GM23338 (cell line): ENCODE measurements at regions not wholly inside any gene's neighbourhood (a gene's known extent, or its start where the extent isn't known, plus 50 kb on each side); places are given as distances from the start of the nearest gene placed in this dataset.
A peak's percentile ranks its signal among the peaks of the same experiment; 100 is the strongest.

Source experiments
- ATAC-seq: fragments of 200-7000 bp; cut with Tn5 transposase; 3 replicates; pipeline ENCODE4 v1.9.1; 2020
- DNase-seq: peaks from one replicate; pipeline ENCODE4 v3.0.0-alpha.2; 2015; ENCODE audit warnings: low spot score
- H2AFZ ChIP-seq: fragments of 200-600 bp; sonication (generic); 2 replicates; pipeline ENCODE4 v1.8.0; 2016; ENCODE audit warnings: antibody characterized with exemption, mild to moderate bottlenecking, moderate library complexity
- H3F3A ChIP-seq: fragments of 200-600 bp; sonication (generic); replicated peaks from 2 replicates; pipeline ENCODE4 v1.8.0; 2017; ENCODE audit warnings: antibody characterized with exemption, mixed run types, low read depth
- H3K27ac ChIP-seq: fragments of 200-600 bp; sonication (generic); 2 replicates; pipeline ENCODE4 v1.6.1; 2016; ENCODE audit warnings: low read depth
- H3K27me3 ChIP-seq: fragments of 200-600 bp; sonication (generic); 2 replicates; pipeline ENCODE4 v1.8.0; 2016; ENCODE audit warnings: mild to moderate bottlenecking, mixed run types, moderate library complexity; ENCODE audit not compliant: insufficient read depth
- H3K36me3 ChIP-seq: fragments of 200-600 bp; sonication (generic); 2 replicates; pipeline ENCODE4 v1.8.0; 2016; ENCODE audit warnings: mild to moderate bottlenecking; ENCODE audit not compliant: insufficient read depth
- H3K4me1 ChIP-seq: fragments of 200-600 bp; sonication (generic); 2 replicates; pipeline ENCODE4 v1.8.0; 2016; ENCODE audit warnings: mild to moderate bottlenecking, moderate library complexity; ENCODE audit not compliant: insufficient read depth
- H3K4me2 ChIP-seq: fragments of 200-600 bp; sonication (generic); 2 replicates; pipeline ENCODE4 v1.7.1; 2017; ENCODE audit warnings: mixed run types
- H3K4me3 ChIP-seq: fragments of 200-600 bp; sonication (generic); 2 replicates; pipeline ENCODE4 v1.6.1; 2016; ENCODE audit warnings: mixed run types
- H3K79me2 ChIP-seq: fragments of 200-600 bp; sonication (generic); replicated peaks from 2 replicates; pipeline ENCODE4 v1.8.0; 2017; ENCODE audit warnings: mild to moderate bottlenecking; ENCODE audit not compliant: insufficient read depth
- H3K9me2 ChIP-seq: fragments of 200-600 bp; sonication (generic); 2 replicates; pipeline ENCODE4 v1.8.0; 2017; ENCODE audit not compliant: insufficient read depth
- H4K20me1 ChIP-seq: fragments of 200-600 bp; sonication (generic); replicated peaks from 2 replicates; pipeline ENCODE4 v1.8.0; 2017; ENCODE audit warnings: mild to moderate bottlenecking; ENCODE audit not compliant: insufficient read depth
- H3K27ac Mint-ChIP-seq: 2 replicates; pipeline ENCODE4 v1.8.0; 2020; ENCODE audit warnings: inconsistent platforms, mild to moderate bottlenecking, moderate library complexity, mixed read lengths
- H3K27me3 Mint-ChIP-seq: 3 replicates; pipeline ENCODE4 v1.8.0; 2022; ENCODE audit warnings: low read depth, mild to moderate bottlenecking, moderate library complexity, mixed read lengths, inconsistent platforms; ENCODE audit not compliant: insufficient read depth, poor library complexity
- H3K36me3 Mint-ChIP-seq: 3 replicates; pipeline ENCODE4 v1.8.0; 2021; ENCODE audit warnings: low read depth, mild to moderate bottlenecking, inconsistent platforms, moderate library complexity, mixed read lengths
- H3K4me1 Mint-ChIP-seq: 3 replicates; pipeline ENCODE4 v1.8.0; 2020; ENCODE audit warnings: mild to moderate bottlenecking, inconsistent platforms, mixed read lengths
- H3K4me3 Mint-ChIP-seq: 3 replicates; pipeline ENCODE4 v1.8.0; 2021; ENCODE audit warnings: moderate library complexity, mild to moderate bottlenecking, inconsistent platforms, mixed read lengths
- H3K9me3 Mint-ChIP-seq: 3 replicates; pipeline ENCODE4 v1.8.0; 2020; ENCODE audit warnings: moderate library complexity, mild to moderate bottlenecking, inconsistent platforms, mixed read lengths
- CREB1 ChIP-seq: fragments of 250-450 bp; sonication (Bioruptor Pico); IDR thresholded peaks from 2 replicates; pipeline ENCODE4 v1.5.0; 2020; ENCODE audit warnings: low read depth, mild to moderate bottlenecking, moderate library complexity
- EZH2phosphoT487 ChIP-seq: fragments of 200-600 bp; sonication (generic); IDR thresholded peaks from one replicate; pipeline ENCODE4 v1.8.1; 2018; ENCODE audit warnings: antibody characterized with exemption; ENCODE audit not compliant: unreplicated experiment
- JUNB ChIP-seq: IDR thresholded peaks from one replicate; pipeline ENCODE4 v1.6.1; 2016; ENCODE audit warnings: antibody characterized with exemption; ENCODE audit not compliant: unreplicated experiment
- NANOG ChIP-seq: IDR thresholded peaks from 2 replicates; pipeline ENCODE4 v1.6.1; 2016; ENCODE audit warnings: antibody characterized with exemption, borderline replicate concordance
- POLR2AphosphoS5 ChIP-seq: IDR thresholded peaks from 2 replicates; pipeline ENCODE4 v1.6.1; 2016; ENCODE audit warnings: antibody characterized with exemption, low read depth
- ZNF331 ChIP-seq: fragments of 250-450 bp; sonication (Bioruptor Pico); IDR thresholded peaks from 2 replicates; pipeline ENCODE4 v1.5.0; 2020; ENCODE audit warnings: low read depth, mild to moderate bottlenecking, moderate library complexity
- TF ChIP-seq, protein P1 (sequence below), 2 experiments: fragments of 200-600 bp in 1 of 2; sonication (generic) in 1 of 2; conservative IDR thresholded peaks; 2 replicates each; pipeline versions ENCODE4 v1.5.1 to v1.6.1; 2016 to 2017; ENCODE audit warnings: antibody characterized with exemption in 2 of 2, low read depth in 2 of 2, mild to moderate bottlenecking in 2 of 2, moderate library complexity in 1 of 2
- TF ChIP-seq, protein P2 (sequence below): fragments of 250-450 bp; sonication (Bioruptor Pico); IDR thresholded peaks from 2 replicates; pipeline ENCODE4 v1.5.0; 2020; ENCODE audit warnings: mild to moderate bottlenecking, moderate library complexity
- TF ChIP-seq, protein P3 (sequence below): IDR thresholded peaks from 2 replicates; pipeline ENCODE4 v1.6.1; 2016; ENCODE audit warnings: antibody characterized with exemption

DNA sequence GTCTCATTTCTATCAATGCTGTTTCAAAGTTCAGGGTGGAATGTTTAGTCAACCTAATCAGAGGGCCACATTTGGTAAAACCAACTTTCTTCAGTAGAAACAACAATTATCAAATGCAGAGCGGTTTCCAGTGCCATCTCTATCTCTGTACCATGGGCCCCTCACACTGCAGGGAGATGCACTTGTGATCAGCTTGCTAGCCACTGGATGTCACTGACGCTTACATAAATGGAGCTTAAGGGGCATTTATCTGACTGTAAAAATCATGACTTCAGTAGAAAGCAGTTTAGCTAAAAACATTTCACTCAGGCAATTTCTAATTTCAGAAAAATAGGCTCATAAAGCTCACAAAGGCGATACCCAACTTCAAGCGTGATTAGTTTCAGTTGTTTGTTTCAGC lies 678.0 kb downstream of the ZEB2 start:
- H3K79me2 ChIP-seq: no peaks in the 10 kb centered on the region
- H3K27me3 Mint-ChIP-seq: peaks cover 2% of the 10 kb centered on the region
- H3K36me3 ChIP-seq: no peaks in the 10 kb centered on the region
- H3K36me3 Mint-ChIP-seq: peaks cover 4% of the 10 kb centered on the region; the same call in 1 of the 3 replicates
- no peaks in the 10 kb centered on the region for H4K20me1 ChIP-seq
- H3K9me3 Mint-ChIP-seq: no peaks in the 10 kb centered on the region; the same call in 1 of the 3 replicates
- H3K4me1 ChIP-seq: peaks cover 4% of the 10 kb centered on the region; the same call in 1 of the 2 replicates
- DNase-seq (peak; percentile 32), ATAC-seq (peak; percentile 40; the same call in 2 of the 3 replicates)
- TF ChIP-seq, protein P1, sequence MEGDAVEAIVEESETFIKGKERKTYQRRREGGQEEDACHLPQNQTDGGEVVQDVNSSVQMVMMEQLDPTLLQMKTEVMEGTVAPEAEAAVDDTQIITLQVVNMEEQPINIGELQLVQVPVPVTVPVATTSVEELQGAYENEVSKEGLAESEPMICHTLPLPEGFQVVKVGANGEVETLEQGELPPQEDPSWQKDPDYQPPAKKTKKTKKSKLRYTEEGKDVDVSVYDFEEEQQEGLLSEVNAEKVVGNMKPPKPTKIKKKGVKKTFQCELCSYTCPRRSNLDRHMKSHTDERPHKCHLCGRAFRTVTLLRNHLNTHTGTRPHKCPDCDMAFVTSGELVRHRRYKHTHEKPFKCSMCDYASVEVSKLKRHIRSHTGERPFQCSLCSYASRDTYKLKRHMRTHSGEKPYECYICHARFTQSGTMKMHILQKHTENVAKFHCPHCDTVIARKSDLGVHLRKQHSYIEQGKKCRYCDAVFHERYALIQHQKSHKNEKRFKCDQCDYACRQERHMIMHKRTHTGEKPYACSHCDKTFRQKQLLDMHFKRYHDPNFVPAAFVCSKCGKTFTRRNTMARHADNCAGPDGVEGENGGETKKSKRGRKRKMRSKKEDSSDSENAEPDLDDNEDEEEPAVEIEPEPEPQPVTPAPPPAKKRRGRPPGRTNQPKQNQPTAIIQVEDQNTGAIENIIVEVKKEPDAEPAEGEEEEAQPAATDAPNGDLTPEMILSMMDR (conservative IDR thresholded peaks at IDR 0.05; ENCODE audit: low read depth in 2 of 2): peak; percentile 45 to 58
- TF ChIP-seq JUNB: no peak
- H3K9me2 ChIP-seq: no peaks in the 10 kb centered on the region
- H3K27me3 ChIP-seq: no peaks in the 10 kb centered on the region
- H3K4me3 Mint-ChIP-seq: no peak overlapping the region
- H3K4me3 ChIP-seq: no peak overlapping the region
- no peak overlapping the region for H3K27ac ChIP-seq
- H3K27ac Mint-ChIP-seq: no peak overlapping the region
- no peak overlapping the region for H3K4me2 ChIP-seq
- no peak overlapping the region for H2AFZ ChIP-seq
- H3K4me1 Mint-ChIP-seq: no peaks in the 10 kb centered on the region
- H3F3A ChIP-seq: no peaks in the 10 kb centered on the region

DNA sequence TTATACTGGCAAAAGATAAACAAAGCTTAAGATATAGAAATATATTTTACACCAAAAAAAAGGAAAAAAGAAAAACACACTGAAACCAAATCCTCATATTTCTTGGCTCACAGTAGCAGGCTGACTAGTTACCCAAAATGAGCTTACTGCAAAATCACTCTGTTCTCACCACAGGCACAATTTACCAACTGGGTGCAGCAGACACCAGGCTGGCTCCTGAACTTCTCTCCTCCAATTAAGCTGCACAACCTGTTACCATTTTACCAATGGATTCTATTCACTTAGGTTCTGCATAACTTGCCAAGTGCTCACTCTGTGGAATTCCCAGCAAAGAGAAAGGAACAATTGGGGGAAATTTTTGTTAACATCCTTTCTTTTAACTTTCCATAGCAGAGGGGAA lies 679.3 kb downstream of the ZEB2 start:
- ATAC-seq: no peak
- H3K27ac Mint-ChIP-seq: no peak overlapping the region
- no peak for TF ChIP-seq NANOG
- TF ChIP-seq POLR2AphosphoS5: no peak
- TF ChIP-seq, protein P2, sequence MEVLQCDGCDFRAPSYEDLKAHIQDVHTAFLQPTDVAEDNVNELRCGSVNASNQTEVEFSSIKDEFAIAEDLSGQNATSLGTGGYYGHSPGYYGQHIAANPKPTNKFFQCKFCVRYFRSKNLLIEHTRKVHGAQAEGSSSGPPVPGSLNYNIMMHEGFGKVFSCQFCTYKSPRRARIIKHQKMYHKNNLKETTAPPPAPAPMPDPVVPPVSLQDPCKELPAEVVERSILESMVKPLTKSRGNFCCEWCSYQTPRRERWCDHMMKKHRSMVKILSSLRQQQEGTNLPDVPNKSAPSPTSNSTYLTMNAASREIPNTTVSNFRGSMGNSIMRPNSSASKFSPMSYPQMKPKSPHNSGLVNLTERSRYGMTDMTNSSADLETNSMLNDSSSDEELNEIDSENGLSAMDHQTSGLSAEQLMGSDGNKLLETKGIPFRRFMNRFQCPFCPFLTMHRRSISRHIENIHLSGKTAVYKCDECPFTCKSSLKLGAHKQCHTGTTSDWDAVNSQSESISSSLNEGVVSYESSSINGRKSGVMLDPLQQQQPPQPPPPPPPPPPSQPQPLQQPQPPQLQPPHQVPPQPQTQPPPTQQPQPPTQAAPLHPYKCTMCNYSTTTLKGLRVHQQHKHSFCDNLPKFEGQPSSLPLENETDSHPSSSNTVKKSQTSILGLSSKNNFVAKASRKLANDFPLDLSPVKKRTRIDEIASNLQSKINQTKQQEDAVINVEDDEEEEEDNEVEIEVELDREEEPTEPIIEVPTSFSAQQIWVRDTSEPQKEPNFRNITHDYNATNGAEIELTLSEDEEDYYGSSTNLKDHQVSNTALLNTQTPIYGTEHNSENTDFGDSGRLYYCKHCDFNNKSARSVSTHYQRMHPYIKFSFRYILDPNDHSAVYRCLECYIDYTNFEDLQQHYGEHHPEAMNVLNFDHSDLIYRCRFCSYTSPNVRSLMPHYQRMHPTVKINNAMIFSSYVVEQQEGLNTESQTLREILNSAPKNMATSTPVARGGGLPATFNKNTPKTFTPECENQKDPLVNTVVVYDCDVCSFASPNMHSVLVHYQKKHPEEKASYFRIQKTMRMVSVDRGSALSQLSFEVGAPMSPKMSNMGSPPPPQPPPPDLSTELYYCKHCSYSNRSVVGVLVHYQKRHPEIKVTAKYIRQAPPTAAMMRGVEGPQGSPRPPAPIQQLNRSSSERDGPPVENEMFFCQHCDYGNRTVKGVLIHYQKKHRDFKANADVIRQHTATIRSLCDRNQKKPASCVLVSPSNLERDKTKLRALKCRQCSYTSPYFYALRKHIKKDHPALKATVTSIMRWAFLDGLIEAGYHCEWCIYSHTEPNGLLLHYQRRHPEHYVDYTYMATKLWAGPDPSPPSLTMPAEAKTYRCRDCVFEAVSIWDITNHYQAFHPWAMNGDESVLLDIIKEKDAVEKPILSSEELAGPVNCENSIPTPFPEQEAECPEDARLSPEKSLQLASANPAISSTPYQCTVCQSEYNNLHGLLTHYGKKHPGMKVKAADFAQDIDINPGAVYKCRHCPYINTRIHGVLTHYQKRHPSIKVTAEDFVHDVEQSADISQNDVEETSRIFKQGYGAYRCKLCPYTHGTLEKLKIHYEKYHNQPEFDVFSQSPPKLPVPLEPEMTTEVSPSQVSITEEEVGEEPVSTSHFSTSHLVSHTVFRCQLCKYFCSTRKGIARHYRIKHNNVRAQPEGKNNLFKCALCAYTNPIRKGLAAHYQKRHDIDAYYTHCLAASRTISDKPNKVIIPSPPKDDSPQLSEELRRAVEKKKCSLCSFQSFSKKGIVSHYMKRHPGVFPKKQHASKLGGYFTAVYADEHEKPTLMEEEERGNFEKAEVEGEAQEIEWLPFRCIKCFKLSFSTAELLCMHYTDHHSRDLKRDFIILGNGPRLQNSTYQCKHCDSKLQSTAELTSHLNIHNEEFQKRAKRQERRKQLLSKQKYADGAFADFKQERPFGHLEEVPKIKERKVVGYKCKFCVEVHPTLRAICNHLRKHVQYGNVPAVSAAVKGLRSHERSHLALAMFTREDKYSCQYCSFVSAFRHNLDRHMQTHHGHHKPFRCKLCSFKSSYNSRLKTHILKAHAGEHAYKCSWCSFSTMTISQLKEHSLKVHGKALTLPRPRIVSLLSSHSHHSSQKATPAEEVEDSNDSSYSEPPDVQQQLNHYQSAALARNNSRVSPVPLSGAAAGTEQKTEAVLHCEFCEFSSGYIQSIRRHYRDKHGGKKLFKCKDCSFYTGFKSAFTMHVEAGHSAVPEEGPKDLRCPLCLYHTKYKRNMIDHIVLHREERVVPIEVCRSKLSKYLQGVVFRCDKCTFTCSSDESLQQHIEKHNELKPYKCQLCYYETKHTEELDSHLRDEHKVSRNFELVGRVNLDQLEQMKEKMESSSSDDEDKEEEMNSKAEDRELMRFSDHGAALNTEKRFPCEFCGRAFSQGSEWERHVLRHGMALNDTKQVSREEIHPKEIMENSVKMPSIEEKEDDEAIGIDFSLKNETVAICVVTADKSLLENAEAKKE (CRISPR knock-in tag): no peak
- TF ChIP-seq, protein P3, sequence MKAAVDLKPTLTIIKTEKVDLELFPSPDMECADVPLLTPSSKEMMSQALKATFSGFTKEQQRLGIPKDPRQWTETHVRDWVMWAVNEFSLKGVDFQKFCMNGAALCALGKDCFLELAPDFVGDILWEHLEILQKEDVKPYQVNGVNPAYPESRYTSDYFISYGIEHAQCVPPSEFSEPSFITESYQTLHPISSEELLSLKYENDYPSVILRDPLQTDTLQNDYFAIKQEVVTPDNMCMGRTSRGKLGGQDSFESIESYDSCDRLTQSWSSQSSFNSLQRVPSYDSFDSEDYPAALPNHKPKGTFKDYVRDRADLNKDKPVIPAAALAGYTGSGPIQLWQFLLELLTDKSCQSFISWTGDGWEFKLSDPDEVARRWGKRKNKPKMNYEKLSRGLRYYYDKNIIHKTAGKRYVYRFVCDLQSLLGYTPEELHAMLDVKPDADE: no peak
- no peak for TF ChIP-seq EZH2phosphoT487
- no peak for TF ChIP-seq ZNF331 (CRISPR knock-in tag)
- TF ChIP-seq JUNB: no peak
- no peak for TF ChIP-seq CREB1 (CRISPR knock-in tag)

More for the DNA sequence above, 679.3 kb downstream of the ZEB2 start:
- Histone ChIP-seq H3F3A (no peaks in the 10 kb centered on the region), H3K4me3 (no peak overlapping the region), H3K4me1 (peaks cover 4% of the 10 kb centered on the region; the same call in 1 of the 2 replicates), H3K4me2 (no peak overlapping the region), H3K27me3 (no peaks in the 10 kb centered on the region), H4K20me1 (no peaks in the 10 kb centered on the region), H2AFZ (no peak overlapping the region; the same call in 1 of the 2 replicates), H3K9me2 (no peaks in the 10 kb centered on the region), H3K79me2 (no peaks in the 10 kb centered on the region), H3K36me3 (no peaks in the 10 kb centered on the region), H3K27ac (no peak overlapping the region)
- peaks cover 4% of the 10 kb centered on the region; the same call in 1 of the 3 replicates for H3K36me3 Mint-ChIP-seq
- H3K27me3 Mint-ChIP-seq: peaks cover 2% of the 10 kb centered on the region
- no peaks in the 10 kb centered on the region for H3K4me1 Mint-ChIP-seq
- H3K4me3 Mint-ChIP-seq: no peak overlapping the region
- no peak for DNase-seq
- no peaks in the 10 kb centered on the region; the same call in 1 of the 3 replicates for H3K9me3 Mint-ChIP-seq
